GM23248 (cell line): ENCODE measurements at regions not wholly inside any gene's neighbourhood (a gene's known extent, or its start where the extent isn't known, plus 50 kb on each side); places are given as distances from the start of the nearest gene placed in this dataset.

ENCODE experiments used
- EZH2 ChIP-seq: fragments of 200-600 bp; sonication (generic); IDR thresholded peaks from 2 replicates; pipeline ENCODE4 v1.6.1; 2018; ENCODE audit warnings: antibody characterized with exemption, mild to moderate bottlenecking; ENCODE audit not compliant: insufficient read depth, poor library complexity, severe bottlenecking
- EZH2phosphoT487 ChIP-seq: fragments of 200-600 bp; sonication (generic); IDR thresholded peaks from 2 replicates; pipeline ENCODE4 v1.6.1; 2018; ENCODE audit warnings: antibody characterized with exemption, moderate library complexity, mild to moderate bottlenecking, low read depth; ENCODE audit not compliant: insufficient read depth

DNA sequence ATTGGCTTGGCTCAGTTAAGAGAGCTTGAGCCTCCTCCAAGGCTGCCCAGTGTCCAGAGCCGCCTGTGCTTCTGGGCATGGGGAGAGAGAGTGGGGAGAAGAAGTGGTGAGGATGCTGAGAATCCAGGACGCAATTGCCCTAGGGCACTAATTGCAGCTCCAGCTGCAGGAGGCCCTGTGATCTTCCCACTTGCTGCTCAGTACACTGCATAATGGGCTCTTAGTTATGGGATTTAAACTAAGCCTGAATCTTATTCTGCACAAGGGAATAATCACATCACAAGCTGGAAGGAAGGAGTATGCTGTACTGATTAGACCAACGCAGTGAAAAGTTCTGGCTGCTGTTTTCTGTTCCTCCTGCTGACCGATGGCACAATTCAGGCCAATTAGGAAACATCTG, 101.0 kb upstream of the PRMT8 start:
- TF ChIP-seq EZH2 (no peak), EZH2phosphoT487 (no peak)
